ENCODE measurements at regions not wholly inside any gene's neighbourhood (a gene's known extent, or its start where the extent isn't known, plus 50 kb on each side); places are given as distances from the start of the nearest gene placed in this dataset.

- H3K9me3 ChIP-seq = no peaks in the 10 kb centered on the region
- intact Hi-C loops (cut with DNase I) = no loop called here
- H3K4me3 ChIP-seq = no peak overlapping the region
- 85 to 89% (median 86%) methylated on average over 10 of the region's 10 CpGs for WGBS, 3 donors
- TF ChIP-seq CTCF (IDR thresholded peaks at IDR 0.05) = no peak
- no peak for TF ChIP-seq EP300 (IDR thresholded peaks at IDR 0.05)
- TF ChIP-seq POLR2A (IDR thresholded peaks at IDR 0.05) = no peak
- no peak for DNase-seq
- H3K27ac ChIP-seq = no peak overlapping the region
- no peaks in the 10 kb centered on the region for H3K4me1 ChIP-seq (ENCODE audit: insufficient read depth)
- H3K27me3 ChIP-seq = no peaks in the 10 kb centered on the region
- H3K36me3 ChIP-seq = no peaks in the 10 kb centered on the region
Observed at GRCh38 chr1:29811727-29812407, 575.5 kb downstream of the PTPRU start.

- TF ChIP-seq POLR2A (IDR thresholded peaks at IDR 0.05) (no peak), CTCF (IDR thresholded peaks at IDR 0.05) (no peak), EP300 (IDR thresholded peaks at IDR 0.05) (no peak)
- Histone ChIP-seq H3K27me3 (no peaks in the 10 kb centered on the region), H3K27ac (no peak overlapping the region), H3K9me3 (no peaks in the 10 kb centered on the region), H3K4me3 (no peak overlapping the region), H3K4me1 (ENCODE audit: insufficient read depth) (no peaks in the 10 kb centered on the region), H3K36me3 (no peaks in the 10 kb centered on the region)
- intact Hi-C loops (cut with DNase I) = no loop called here
- DNase-seq = no peak
- WGBS, 3 donors = 76 to 85% (median 78%) methylated on average over 7 of the region's 7 CpGs
Observed at GRCh38 chr1:29811247-29811646, 574.9 kb downstream of the PTPRU start.

GRCh38 chr1:29810121-29811120, 574.1 kb downstream of the PTPRU start:
- TF ChIP-seq EP300 (IDR thresholded peaks at IDR 0.05) (no peak), POLR2A (IDR thresholded peaks at IDR 0.05) (no peak), CTCF (IDR thresholded peaks at IDR 0.05) (no peak)
- intact Hi-C loops (cut with DNase I) = no loop called here
- H3K9me3 ChIP-seq = no peaks in the 10 kb centered on the region
- H3K27ac ChIP-seq = no peak overlapping the region
- H3K27me3 ChIP-seq = no peaks in the 10 kb centered on the region
- 86 to 87% (median 86%) methylated on average over 22 of the region's 22 CpGs for WGBS, 3 donors
- no peaks in the 10 kb centered on the region for H3K4me1 ChIP-seq (ENCODE audit: insufficient read depth)
- DNase-seq = no peak
- H3K36me3 ChIP-seq = no peaks in the 10 kb centered on the region
- H3K4me3 ChIP-seq = no peak overlapping the region

GRCh38 chr1:29809446-29810120, 573.3 kb downstream of the PTPRU start:
- TF ChIP-seq EP300 (IDR thresholded peaks at IDR 0.05) (no peak), POLR2A (IDR thresholded peaks at IDR 0.05) (no peak), CTCF (IDR thresholded peaks at IDR 0.05) (no peak)
- no peaks in the 10 kb centered on the region for H3K27me3 ChIP-seq
- WGBS, 3 donors = 58 to 64% (median 64%) methylated on average over 16 of the region's 16 CpGs
- no peak for DNase-seq
- no peaks in the 10 kb centered on the region for H3K36me3 ChIP-seq
- H3K4me1 ChIP-seq (ENCODE audit: insufficient read depth) = no peaks in the 10 kb centered on the region
- H3K9me3 ChIP-seq = no peaks in the 10 kb centered on the region
- H3K4me3 ChIP-seq = no peak overlapping the region
- intact Hi-C loops (cut with DNase I) = no loop called here
- H3K27ac ChIP-seq = no peak overlapping the region

All from ovary (tissue), 7 donors.